H1 (cell line): ENCODE measurements at regions not wholly inside any gene's neighbourhood (a gene's known extent, or its start where the extent isn't known, plus 50 kb on each side); places are given as distances from the start of the nearest gene placed in this dataset.

Experiments
- CHD7 ChIP-seq: fragments of 300-600 bp; sonication (generic); IDR thresholded peaks from 2 replicates; pipeline ENCODE4 v1.7.1; 2012; ENCODE audit warnings: low read length, moderate library complexity, mild to moderate bottlenecking, inconsistent platforms; ENCODE audit not compliant: insufficient replicate concordance
- EZH2 ChIP-seq: fragments of 200-600 bp; sonication (generic); IDR thresholded peaks from 2 replicates; pipeline ENCODE4 v1.7.1; 2012; ENCODE audit warnings: low read depth, mild to moderate bottlenecking, moderate library complexity, low read length, inconsistent platforms; ENCODE audit not compliant: severe bottlenecking
- POLR2A ChIP-seq, 2 experiments: IDR thresholded peaks; 1 replicate in 1 of 2; 2 replicates in 1 of 2; pipeline ENCODE4 v1.6.1; 2011; ENCODE audit warnings: low read depth in 2 of 2, low read length in 2 of 2, mild to moderate bottlenecking in 2 of 2; ENCODE audit errors: control extremely low read depth in 1 of 2
- SIX5 ChIP-seq: IDR thresholded peaks from 2 replicates; pipeline ENCODE4 v1.6.1; 2011; ENCODE audit warnings: mild to moderate bottlenecking, low read depth, low read length
- SP4 ChIP-seq: IDR thresholded peaks from 2 replicates; pipeline ENCODE4 v1.6.1; 2012; ENCODE audit warnings: low read length, inconsistent platforms
- USF2 ChIP-seq: IDR thresholded peaks from 2 replicates; pipeline ENCODE4 v1.6.1; 2011; ENCODE audit warnings: low read length, improper control_type of control experiment

GRCh38 chr2:78541088-78541450, 484.4 kb upstream of the REG3G start (continued):
- no peak for TF ChIP-seq CHD7
- no peak for TF ChIP-seq POLR2A (IDR thresholded peaks at IDR 0.05; ENCODE audit: control extremely low read depth in 1 of 2, low read depth in 2 of 2, low read length in 2 of 2)
- no peak for TF ChIP-seq EZH2
- TF ChIP-seq SP4, result no peak
- no peak for TF ChIP-seq SIX5
- TF ChIP-seq USF2, result no peak
- TF ChIP-seq, all 59 proteins: peak for 0
